ENCODE measurements at regions not wholly inside any gene's neighbourhood (a gene's known extent, or its start where the extent isn't known, plus 50 kb on each side); places are given as distances from the start of the nearest gene placed in this dataset.

GRCh38 chr5:82388181-82388580, 110.0 kb upstream of the RPS23 start:
- Histone ChIP-seq H3K4me3 (no peak overlapping the region), H3K9me3 (no peaks in the 10 kb centered on the region), H3K36me3 (no peaks in the 10 kb centered on the region), H3K4me1 (peaks cover 0 to 28% (median 0%) of the 10 kb centered on the region in 4 donors), H3K27me3 (no peaks in the 10 kb centered on the region), H3K27ac (no peak overlapping the region)
- 70 to 81% methylated on average over 6 of the region's 6 CpGs for WGBS, 2 donors
- no peak for DNase-seq (ENCODE audit: low spot score in 2 of 2)
- TF ChIP-seq CTCF (IDR thresholded peaks at IDR 0.05), result no peak
- no peak for TF ChIP-seq EP300 (IDR thresholded peaks at IDR 0.05)
- no peak for TF ChIP-seq POLR2A (IDR thresholded peaks at IDR 0.05)

- 67% methylated on average over 5 of the region's 5 CpGs for WGBS, 2 donors
- no peaks in the 10 kb centered on the region for H3K9me3 ChIP-seq
- no peak overlapping the region for H3K4me3 ChIP-seq
- H3K27me3 ChIP-seq, result no peaks in the 10 kb centered on the region
- H3K4me1 ChIP-seq, result peaks cover 0 to 28% (median 0%) of the 10 kb centered on the region in 4 donors
- no peaks in the 10 kb centered on the region for H3K36me3 ChIP-seq
- no peak for DNase-seq (ENCODE audit: low spot score in 2 of 2)
- TF ChIP-seq CTCF (IDR thresholded peaks at IDR 0.05), result no peak
- TF ChIP-seq POLR2A (IDR thresholded peaks at IDR 0.05), result no peak
- no peak for TF ChIP-seq EP300 (IDR thresholded peaks at IDR 0.05)
- H3K27ac ChIP-seq, result no peak overlapping the region
Measured at GRCh38 chr5:82387819-82388166, 109.6 kb upstream of the RPS23 start.

- peaks cover 0 to 28% (median 0%) of the 10 kb centered on the region in 4 donors for H3K4me1 ChIP-seq
- WGBS, 2 donors, result 49 to 54% methylated on average over 8 of the region's 8 CpGs
- no peak for DNase-seq (ENCODE audit: low spot score in 2 of 2)
- H3K4me3 ChIP-seq, result no peak overlapping the region
- no peaks in the 10 kb centered on the region for H3K36me3 ChIP-seq
- no peak overlapping the region for H3K27ac ChIP-seq
- no peaks in the 10 kb centered on the region for H3K9me3 ChIP-seq
- no peaks in the 10 kb centered on the region for H3K27me3 ChIP-seq
- no peak for TF ChIP-seq POLR2A (IDR thresholded peaks at IDR 0.05)
- no peak for TF ChIP-seq CTCF (IDR thresholded peaks at IDR 0.05)
- no peak for TF ChIP-seq EP300 (IDR thresholded peaks at IDR 0.05)
Measured at GRCh38 chr5:82387001-82387818, 109.1 kb upstream of the RPS23 start.

- DNase-seq (ENCODE audit: low spot score in 2 of 2), result no peak
- no peak for TF ChIP-seq CTCF (IDR thresholded peaks at IDR 0.05)
- no peak for TF ChIP-seq EP300 (IDR thresholded peaks at IDR 0.05)
- no peak for TF ChIP-seq POLR2A (IDR thresholded peaks at IDR 0.05)
- Histone ChIP-seq H3K4me1 (peaks cover 0 to 28% (median 0%) of the 10 kb centered on the region in 4 donors), H3K36me3 (no peaks in the 10 kb centered on the region), H3K4me3 (no peak overlapping the region), H3K9me3 (no peaks in the 10 kb centered on the region), H3K27ac (no peak overlapping the region), H3K27me3 (no peaks in the 10 kb centered on the region)
- 42 to 51% methylated on average over 2 of the region's 2 CpGs for WGBS, 2 donors
Measured at GRCh38 chr5:82386576-82386975, 108.4 kb upstream of the RPS23 start.

- Histone ChIP-seq H3K36me3 (no peaks in the 10 kb centered on the region), H3K27me3 (no peaks in the 10 kb centered on the region), H3K4me3 (no peak overlapping the region), H3K4me1 (peaks cover 0 to 28% (median 0%) of the 10 kb centered on the region in 4 donors), H3K9me3 (no peaks in the 10 kb centered on the region), H3K27ac (peak overlapping the region in 2 of 4 donors; percentile 36 to 41)
- DNase-seq (ENCODE audit: low spot score in 2 of 2), result no peak
- 28 to 31% methylated on average over 6 of the region's 6 CpGs for WGBS, 2 donors
- TF ChIP-seq EP300 (IDR thresholded peaks at IDR 0.05) (no peak), POLR2A (IDR thresholded peaks at IDR 0.05) (no peak), CTCF (IDR thresholded peaks at IDR 0.05) (no peak)
Measured at GRCh38 chr5:82384034-82384750, 106.0 kb upstream of the RPS23 start.

All from tibial nerve (tissue), 4 donors.